Osteoblast (primary cell): ENCODE measurements at regions not wholly inside any gene's neighbourhood (a gene's known extent, or its start where the extent isn't known, plus 50 kb on each side); places are given as distances from the start of the nearest gene placed in this dataset.

ENCODE experiments used
- DNase-seq: peaks from one replicate; pipeline ENCODE4 v3.0.0; 2011; ENCODE audit warnings: low spot score, mixed read lengths; ENCODE audit not compliant: insufficient read length; ENCODE audit errors: missing footprints
- H2AFZ ChIP-seq: 2 replicates; pipeline ENCODE4 v1.6.0; 2011; ENCODE audit warnings: mild to moderate bottlenecking, low read length
- H3K27ac ChIP-seq: 2 replicates; pipeline ENCODE4 v1.5.1; 2011; ENCODE audit warnings: mild to moderate bottlenecking, low read depth, low read length, moderate library complexity
- H3K27me3 ChIP-seq: 2 replicates; pipeline ENCODE4 v1.6.0; 2012; ENCODE audit warnings: mild to moderate bottlenecking, control low read depth, inconsistent platforms, low read length, moderate library complexity; ENCODE audit not compliant: insufficient read depth
- H3K36me3 ChIP-seq: 2 replicates; pipeline ENCODE4 v1.5.1; 2011; ENCODE audit warnings: mild to moderate bottlenecking, low read length, control low read depth, moderate library complexity; ENCODE audit not compliant: insufficient read depth
- H3K4me1 ChIP-seq: 2 replicates; pipeline ENCODE4 v1.5.1; 2011; ENCODE audit warnings: mild to moderate bottlenecking, low read length, control low read depth, moderate library complexity; ENCODE audit not compliant: insufficient read depth
- H3K4me2 ChIP-seq: 2 replicates; pipeline ENCODE4 v1.6.0; 2011; ENCODE audit warnings: mild to moderate bottlenecking, low read length; ENCODE audit not compliant: insufficient read depth
- H3K4me3 ChIP-seq: fragments of 200-600 bp; sonication (generic); 3 replicates; pipeline ENCODE4 v1.5.1; 2012; ENCODE audit warnings: mild to moderate bottlenecking, low read length, inconsistent platforms; ENCODE audit not compliant: insufficient read depth
- H3K79me2 ChIP-seq: 2 replicates; pipeline ENCODE4 v1.6.0; 2012; ENCODE audit warnings: mild to moderate bottlenecking, low read length, control low read depth, inconsistent platforms; ENCODE audit not compliant: insufficient read depth
- H3K9me3 ChIP-seq: 2 replicates; pipeline ENCODE4 v1.5.1; 2011; ENCODE audit warnings: low read depth, low read length, control low read depth
- H4K20me1 ChIP-seq: 2 replicates; pipeline ENCODE4 v1.6.0; 2012; ENCODE audit warnings: mild to moderate bottlenecking, low read length, control low read depth; ENCODE audit not compliant: insufficient read depth
- CTCF ChIP-seq: IDR thresholded peaks from 2 replicates; pipeline ENCODE4 v1.5.1; 2011; ENCODE audit warnings: mild to moderate bottlenecking, low read depth, low read length, moderate library complexity; ENCODE audit errors: extremely low read depth

GRCh38 chr17:72466199-72466598 is 345.4 kb downstream of the SOX9 start:
- no peaks in the 10 kb centered on the region for H3K9me3 ChIP-seq
- peak overlapping the region; percentile 58 for H3K4me2 ChIP-seq
- H4K20me1 ChIP-seq = peaks cover 22% of the 10 kb centered on the region
- no peak overlapping the region for H3K4me3 ChIP-seq
- peaks cover 16% of the 10 kb centered on the region for H3K4me1 ChIP-seq
- H3K27ac ChIP-seq = no peak overlapping the region
- DNase-seq = no peak
- peaks cover 10% of the 10 kb centered on the region for H3K79me2 ChIP-seq
- H3K27me3 ChIP-seq = no peaks in the 10 kb centered on the region
- TF ChIP-seq CTCF = no peak
- H3K36me3 ChIP-seq = no peaks in the 10 kb centered on the region
- no peak overlapping the region for H2AFZ ChIP-seq

GRCh38 chr17:72466606-72467005 is 345.8 kb downstream of the SOX9 start:
- Histone ChIP-seq H3K4me3 (no peak overlapping the region), H3K4me1 (peaks cover 16% of the 10 kb centered on the region), H3K36me3 (no peaks in the 10 kb centered on the region), H3K27me3 (no peaks in the 10 kb centered on the region), H4K20me1 (peaks cover 24% of the 10 kb centered on the region), H3K79me2 (peaks cover 10% of the 10 kb centered on the region), H3K27ac (no peak overlapping the region), H3K4me2 (no peak overlapping the region), H3K9me3 (no peaks in the 10 kb centered on the region), H2AFZ (no peak overlapping the region)
- no peak for TF ChIP-seq CTCF
- no peak for DNase-seq

GRCh38 chr17:72467841-72468653 is 347.2 kb downstream of the SOX9 start:
- H3K4me1 ChIP-seq = peaks cover 16% of the 10 kb centered on the region
- peaks cover 10% of the 10 kb centered on the region for H3K79me2 ChIP-seq
- no peaks in the 10 kb centered on the region for H3K9me3 ChIP-seq
- no peak for DNase-seq
- H3K4me2 ChIP-seq = no peak overlapping the region
- no peak overlapping the region for H3K27ac ChIP-seq
- H3K4me3 ChIP-seq = no peak overlapping the region
- H2AFZ ChIP-seq = peak overlapping the region; percentile 19
- TF ChIP-seq CTCF = no peak
- no peaks in the 10 kb centered on the region for H3K27me3 ChIP-seq
- H4K20me1 ChIP-seq = peaks cover 27% of the 10 kb centered on the region
- no peaks in the 10 kb centered on the region for H3K36me3 ChIP-seq

- TF ChIP-seq CTCF = no peak
- peaks cover 27% of the 10 kb centered on the region for H4K20me1 ChIP-seq
Observed at GRCh38 chr17:72468841-72469240, 348.0 kb downstream of the SOX9 start.

More at GRCh38 chr17:72468841-72469240, 348.0 kb downstream of the SOX9 start:
- H3K4me1 ChIP-seq = peaks cover 16% of the 10 kb centered on the region
- no peaks in the 10 kb centered on the region for H3K27me3 ChIP-seq
- H3K27ac ChIP-seq = no peak overlapping the region
- no peaks in the 10 kb centered on the region for H3K9me3 ChIP-seq
- H2AFZ ChIP-seq = no peak overlapping the region
- no peaks in the 10 kb centered on the region for H3K36me3 ChIP-seq
- no peak overlapping the region for H3K4me3 ChIP-seq
- no peak for DNase-seq
- H3K4me2 ChIP-seq = no peak overlapping the region
- peaks cover 10% of the 10 kb centered on the region for H3K79me2 ChIP-seq
